ENCODE measurements at regions not wholly inside any gene's neighbourhood (a gene's known extent, or its start where the extent isn't known, plus 50 kb on each side); places are given as distances from the start of the nearest gene placed in this dataset.
A peak's percentile ranks its signal among the peaks of the same experiment; 100 is the strongest.
"Not testable (repeated sequence)": the region's sequence is repeated elsewhere in the genome, so short reads cannot be mapped to it uniquely, and the experiment has no call there.

DNA sequence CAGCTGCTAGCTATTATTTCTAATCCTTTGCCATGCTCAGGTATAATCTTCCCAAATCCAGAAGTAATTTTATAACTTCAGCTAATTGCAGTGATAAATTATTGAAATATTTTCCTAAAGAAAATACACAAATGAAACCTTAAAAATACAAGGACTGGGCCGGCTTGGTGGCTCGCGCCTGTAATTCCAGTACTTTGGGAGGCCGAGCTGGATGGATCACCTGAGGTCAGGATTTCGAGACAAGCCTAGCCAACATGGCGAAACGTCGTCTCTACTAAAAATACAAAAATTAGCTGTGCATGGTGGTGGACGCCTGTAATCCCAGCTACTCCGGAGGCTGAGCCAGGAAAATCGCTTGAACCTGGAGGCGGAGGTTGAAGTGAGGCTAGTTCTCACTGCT, 609.2 kb upstream of the POTED start:
- intact Hi-C loops (cut with DNase I); ATAC-seq: not testable (repeated sequence)

DNA sequence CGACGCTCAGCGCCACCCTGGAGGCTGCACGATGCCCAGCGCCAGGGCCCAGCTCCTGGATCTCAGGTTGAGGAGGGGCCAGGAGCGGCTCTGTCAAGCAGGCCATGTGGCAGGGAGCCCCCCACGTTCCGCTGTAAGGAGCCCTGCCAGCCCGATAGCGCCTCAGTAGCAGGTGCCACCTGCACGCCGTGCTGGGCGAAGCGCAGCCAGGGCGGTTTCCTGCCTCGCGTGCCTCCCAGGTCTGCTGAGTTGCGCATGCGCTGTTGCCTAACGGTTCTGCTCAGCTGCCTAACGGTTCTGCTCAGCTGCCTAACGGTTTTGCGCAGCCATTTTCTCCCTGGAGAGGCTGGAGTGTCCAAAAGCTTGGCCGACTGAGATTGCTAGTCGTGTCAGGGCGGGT, 571.9 kb upstream of the POTED start:
- H3K9me3 ChIP-seq (ENCODE audit: control insufficient read depth, low read length); H3K4me1 ChIP-seq (ENCODE audit: control insufficient read depth, insufficient read depth, low read length); DNase-seq; H3K27ac ChIP-seq (ENCODE audit: low read length); ATAC-seq; H3K27me3 ChIP-seq (ENCODE audit: control insufficient read depth, insufficient read depth); H3K4me3 ChIP-seq (ENCODE audit: low read length); intact Hi-C loops (cut with DNase I): not testable (repeated sequence)
- WGBS, result 73% methylated on average over 26 of the region's 26 CpGs

More for the DNA sequence above, 609.2 kb upstream of the POTED start:
- H3K4me1 ChIP-seq (ENCODE audit: control insufficient read depth, insufficient read depth, low read length); H3K9me3 ChIP-seq (ENCODE audit: control insufficient read depth, low read length); H3K27me3 ChIP-seq (ENCODE audit: control insufficient read depth, insufficient read depth); H3K27ac ChIP-seq (ENCODE audit: low read length); H3K4me3 ChIP-seq (ENCODE audit: low read length): not testable (repeated sequence)
- peak in 1 of 3 donors; percentile 4 for DNase-seq
- 86% methylated on average over 12 of the region's 12 CpGs for WGBS

DNA sequence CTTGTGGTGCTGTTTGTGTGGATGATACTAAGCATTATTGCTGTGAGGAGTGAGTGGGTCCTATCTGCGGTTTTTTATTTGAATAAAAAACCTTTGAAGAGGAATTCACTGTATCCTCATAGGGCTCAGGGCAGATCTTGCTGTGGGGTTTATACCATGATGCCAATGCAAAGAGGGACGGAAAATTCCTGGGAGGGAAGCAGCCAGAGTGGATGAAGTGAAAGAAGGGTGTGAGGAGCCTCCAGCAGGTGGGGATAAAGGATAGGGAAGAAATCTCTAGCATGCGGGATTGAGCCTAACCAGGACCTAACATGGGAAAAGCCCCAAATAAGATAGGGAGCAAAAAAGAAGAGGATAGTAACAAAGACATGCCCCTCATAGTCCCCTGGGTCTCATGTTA, 556.8 kb upstream of the POTED start:
- H3K27ac ChIP-seq (ENCODE audit: low read length); H3K27me3 ChIP-seq (ENCODE audit: control insufficient read depth, insufficient read depth); H3K4me3 ChIP-seq (ENCODE audit: low read length); intact Hi-C loops (cut with DNase I); H3K9me3 ChIP-seq (ENCODE audit: control insufficient read depth, low read length); ATAC-seq; H3K4me1 ChIP-seq (ENCODE audit: control insufficient read depth, insufficient read depth, low read length); DNase-seq: not testable (repeated sequence)
- WGBS, result 34% methylated on average over 2 of the region's 3 CpGs
